HCT116 (cell line): ENCODE measurements at regions not wholly inside any gene's neighbourhood (a gene's known extent, or its start where the extent isn't known, plus 50 kb on each side); places are given as distances from the start of the nearest gene placed in this dataset.

Experiments used
- ATAC-seq: fragments of 200-7000 bp; cut with Tn5 transposase; 2 replicates; pipeline ENCODE4 v1.9.1; 2020; ENCODE audit warnings: mild to moderate bottlenecking, moderate library complexity
- BruUV-seq: library from RNA; stranded (reverse); fragments of 400-500 nt; replicated peaks from 2 replicates; lab custom pipeline; 2021; lab: Mats Ljungman, UMichigan
- CTCF ChIA-PET: fragments of 300-600 bp; sonication (Branson Sonifier 250); formaldehyde crosslinking; loops from one replicate; lab custom pipeline; 2021; ENCODE audit warnings: antibody characterized with exemption; lab: Charles Lee
- POLR2A ChIA-PET: fragments of 300-600, 350-600 bp; sonication (Branson Sonifier 250); formaldehyde crosslinking; loops from one replicate; lab custom pipeline; 2021; ENCODE audit warnings: antibody characterized with exemption; lab: Charles Lee
- RAD21 ChIA-PET, 2 experiments: fragments of 300-600 bp; sonication (Branson Sonifier 250); formaldehyde crosslinking; loops; one replicate each; lab custom pipeline; 2023; ENCODE audit warnings: low total read pairs in 2 of 2; ENCODE audit not compliant: uncharacterized antibody in 2 of 2, unreplicated experiment in 2 of 2, low non-redundant PET in 1 of 2; lab: Charles Lee
- DNase-seq: peaks from one replicate; pipeline ENCODE4 v3.0.0-alpha.2; 2010; ENCODE audit warnings: low read depth, low spot score
- H2AFZ ChIP-seq: fragments of 200-600 bp; shearing (Covaris generic), sonication (generic); 2 replicates; pipeline ENCODE4 v1.6.1; 2017; ENCODE audit warnings: low read depth, mixed run types, mixed read lengths, antibody characterized with exemption, low read length; ENCODE audit not compliant: poor library complexity, severe bottlenecking
- H3K27ac ChIP-seq: 2 replicates; pipeline ENCODE4 v1.5.1; 2012; ENCODE audit warnings: low read depth, low read length
- H3K27me3 ChIP-seq: fragments of 200-600 bp; sonication (generic); 2 replicates; pipeline ENCODE4 v1.6.1; 2016; ENCODE audit warnings: mixed run types, low read length, mixed read lengths; ENCODE audit not compliant: insufficient read depth
- H3K36me3 ChIP-seq, 2 experiments: fragments of 200-500 bp in 1 of 2; fragments of 200-600 bp in 1 of 2; sonication (Bioruptor generic) in 1 of 2; sonication (generic) in 1 of 2; 2 replicates each; pipeline versions ENCODE4 v1.5.1 to v1.6.1; 2014 to 2016; ENCODE audit warnings: low read length in 2 of 2, inconsistent platforms in 1 of 2, mixed read lengths in 1 of 2, mixed run types in 1 of 2; ENCODE audit not compliant: insufficient read depth in 2 of 2, control insufficient read depth in 1 of 2
- H3K4me1 ChIP-seq, 2 experiments: fragments of 200-600 bp in 1 of 2; sonication (generic) in 1 of 2; 2 replicates each; pipeline versions ENCODE4 v1.5.1 to v1.6.1; 2012 to 2017; ENCODE audit warnings: low read length in 2 of 2, inconsistent platforms in 1 of 2, mild to moderate bottlenecking in 1 of 2, mixed read lengths in 1 of 2, mixed run types in 1 of 2, moderate library complexity in 1 of 2; ENCODE audit not compliant: insufficient read depth in 2 of 2, control insufficient read depth in 1 of 2
- H3K4me2 ChIP-seq: fragments of 200-600 bp; sonication (generic); 2 replicates; pipeline ENCODE4 v1.6.1; 2017; ENCODE audit warnings: mixed run types, low read length, mixed read lengths
- H3K4me3 ChIP-seq, 2 experiments: fragments of 200-600 bp in 1 of 2; sonication (generic) in 1 of 2; replicated peaks in 1 of 2; 2 replicates each; pipeline ENCODE4 v1.5.1; 2011 to 2016; ENCODE audit warnings: low read length in 2 of 2, control low read depth in 1 of 2, low read depth in 1 of 2, mild to moderate bottlenecking in 1 of 2, mixed read lengths in 1 of 2, mixed run types in 1 of 2
- H3K79me2 ChIP-seq: fragments of 200-600 bp; sonication (generic); 2 replicates; pipeline ENCODE4 v1.6.1; 2017; ENCODE audit warnings: mild to moderate bottlenecking, mixed run types, low read length, moderate library complexity, mixed read lengths; ENCODE audit not compliant: insufficient read depth
- H3K9ac ChIP-seq: fragments of 200-600 bp; sonication (generic); 2 replicates; pipeline ENCODE4 v1.6.1; 2016; ENCODE audit warnings: low read length, mixed read lengths
- H3K9me2 ChIP-seq: fragments of 200-600 bp; sonication (generic), shearing (Covaris generic); 2 replicates; pipeline ENCODE4 v1.6.1; 2017; ENCODE audit warnings: mixed run types, mild to moderate bottlenecking, moderate library complexity; ENCODE audit not compliant: insufficient read depth
- H3K9me3 ChIP-seq, 2 experiments: fragments of 200-500 bp in 1 of 2; fragments of 200-600 bp in 1 of 2; sonication (Bioruptor generic) in 1 of 2; sonication (generic) in 1 of 2; 2 replicates each; pipeline ENCODE4 v1.6.1; 2014 to 2017; ENCODE audit warnings: low read length in 2 of 2, mixed read lengths in 2 of 2, inconsistent platforms in 1 of 2, low read depth in 1 of 2, mild to moderate bottlenecking in 1 of 2, mixed run types in 1 of 2, moderate library complexity in 1 of 2; ENCODE audit not compliant: control insufficient read depth in 1 of 2, insufficient read depth in 1 of 2
- H4K20me1 ChIP-seq: fragments of 200-600 bp; sonication (generic), shearing (Covaris generic); 2 replicates; pipeline ENCODE4 v1.6.1; 2017; ENCODE audit warnings: mixed run types, mild to moderate bottlenecking, moderate library complexity; ENCODE audit not compliant: insufficient read depth
- JUND ChIP-seq: IDR thresholded peaks from 2 replicates; pipeline ENCODE4 v1.6.1; 2012
- POLR2AphosphoS5 ChIP-seq: IDR thresholded peaks from 2 replicates; pipeline ENCODE4 v1.6.1; 2011; ENCODE audit warnings: mild to moderate bottlenecking, low read depth, low read length, moderate library complexity
- SP1 ChIP-seq: IDR thresholded peaks from 2 replicates; pipeline ENCODE4 v1.6.1; 2012; ENCODE audit warnings: low read depth
- TCF7L2 ChIP-seq: IDR thresholded peaks from 2 replicates; pipeline ENCODE4 v1.7.0; 2011; ENCODE audit warnings: borderline replicate concordance, inconsistent platforms; ENCODE audit not compliant: insufficient read depth, insufficient read length; ENCODE audit errors: extremely low read depth
- YY1 ChIP-seq: IDR thresholded peaks from 2 replicates; pipeline ENCODE4 v1.6.1; 2011; ENCODE audit warnings: low read length, low read depth, moderate library complexity, mild to moderate bottlenecking; ENCODE audit not compliant: insufficient replicate concordance; ENCODE audit errors: extremely low read depth
- intact Hi-C: fragments of 100-400 bp; cut with micrococcal nuclease; formaldehyde crosslinking; loops from 2 replicates; pipeline ENCODE4 v1.10.0; 2022
- TF ChIP-seq, protein P1 (sequence below): IDR thresholded peaks from 2 replicates; pipeline ENCODE4 v1.6.1; 2012

DNA sequence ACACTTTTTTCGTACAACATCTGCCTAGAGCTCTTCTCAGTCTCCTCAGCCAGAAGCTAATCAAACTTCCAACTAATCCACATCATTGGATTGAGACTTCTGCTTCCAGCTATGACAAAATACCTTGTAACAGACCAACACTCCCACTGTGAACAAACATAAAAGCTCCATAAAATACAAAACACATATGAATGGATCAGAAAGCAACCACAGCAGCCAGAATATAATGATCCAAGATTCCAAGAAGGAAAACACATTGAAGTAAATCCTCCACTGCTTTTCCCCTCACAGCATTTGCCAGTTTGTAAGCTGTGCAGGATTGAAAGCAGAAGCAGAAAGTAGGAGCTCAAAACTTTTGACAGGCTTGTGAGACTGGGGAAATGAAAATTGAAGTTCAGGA lies 863.2 kb downstream of the TUSC7 start:
- RAD21 ChIA-PET = no interaction called here
- Histone ChIP-seq H3K9me3 (no peaks in the 10 kb centered on the region), H3K4me3 (no peak overlapping the region), H3K9me2 (no peaks in the 10 kb centered on the region), H3K36me3 (no peaks in the 10 kb centered on the region), H3K79me2 (no peaks in the 10 kb centered on the region), H3K4me1 (no peaks in the 10 kb centered on the region), H4K20me1 (no peaks in the 10 kb centered on the region)
- BruUV-seq = no TSS peak
- DNase-seq = no peak
- intact Hi-C loops = no loop called here
- no peak for ATAC-seq
- TF ChIP-seq, protein P1, sequence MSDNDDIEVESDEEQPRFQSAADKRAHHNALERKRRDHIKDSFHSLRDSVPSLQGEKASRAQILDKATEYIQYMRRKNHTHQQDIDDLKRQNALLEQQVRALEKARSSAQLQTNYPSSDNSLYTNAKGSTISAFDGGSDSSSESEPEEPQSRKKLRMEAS = no peak
- TF ChIP-seq TCF7L2 (no peak), JUND (no peak), POLR2AphosphoS5 (no peak)
- TF ChIP-seq, all 23 proteins: peak for 0
- Histone ChIP-seq H3K4me2 (no peak overlapping the region), H3K27ac (no peak overlapping the region), H3K27me3 (no peaks in the 10 kb centered on the region), H3K9ac (no peak overlapping the region), H2AFZ (no peak overlapping the region)
- ChIA-PET CTCF (no interaction called here), POLR2A (no interaction called here)

DNA sequence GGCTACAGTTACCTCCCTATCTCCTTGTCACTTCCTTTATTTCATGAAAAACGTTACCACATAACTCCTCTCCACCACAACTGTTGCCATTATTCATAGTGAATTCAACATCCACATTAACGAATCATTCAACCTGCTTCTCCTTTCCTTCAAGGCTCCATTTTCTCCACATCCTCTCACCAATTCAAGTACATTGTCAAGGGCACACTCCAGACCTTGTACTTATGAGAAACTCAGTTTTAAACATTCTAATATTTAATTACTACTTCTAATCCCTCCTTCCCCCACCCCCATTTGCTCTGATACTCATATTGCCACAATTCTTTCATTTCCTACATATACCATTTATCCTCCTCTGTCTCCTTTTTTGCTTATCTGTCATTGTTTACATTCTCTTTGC lies 871.2 kb downstream of the TUSC7 start:
- Histone ChIP-seq H3K79me2 (no peaks in the 10 kb centered on the region), H3K36me3 (no peaks in the 10 kb centered on the region), H3K4me1 (no peaks in the 10 kb centered on the region), H3K27me3 (no peaks in the 10 kb centered on the region), H3K4me2 (no peak overlapping the region), H3K27ac (no peak overlapping the region), H4K20me1 (no peaks in the 10 kb centered on the region), H3K9me3 (no peaks in the 10 kb centered on the region), H2AFZ (no peak overlapping the region), H3K9ac (no peak overlapping the region), H3K4me3 (no peak overlapping the region), H3K9me2 (no peaks in the 10 kb centered on the region)
- RAD21 ChIA-PET = no interaction called here
- BruUV-seq = no TSS peak
- DNase-seq (no peak), ATAC-seq (no peak)
- TF ChIP-seq YY1 (no peak), POLR2AphosphoS5 (no peak), SP1 (no peak)
- intact Hi-C loops = no loop called here
- CTCF ChIA-PET = no interaction called here
- POLR2A ChIA-PET = no interaction called here
